ENCODE measurements at regions not wholly inside any gene's neighbourhood (a gene's known extent, or its start where the extent isn't known, plus 50 kb on each side); places are given as distances from the start of the nearest gene placed in this dataset.

DNA sequence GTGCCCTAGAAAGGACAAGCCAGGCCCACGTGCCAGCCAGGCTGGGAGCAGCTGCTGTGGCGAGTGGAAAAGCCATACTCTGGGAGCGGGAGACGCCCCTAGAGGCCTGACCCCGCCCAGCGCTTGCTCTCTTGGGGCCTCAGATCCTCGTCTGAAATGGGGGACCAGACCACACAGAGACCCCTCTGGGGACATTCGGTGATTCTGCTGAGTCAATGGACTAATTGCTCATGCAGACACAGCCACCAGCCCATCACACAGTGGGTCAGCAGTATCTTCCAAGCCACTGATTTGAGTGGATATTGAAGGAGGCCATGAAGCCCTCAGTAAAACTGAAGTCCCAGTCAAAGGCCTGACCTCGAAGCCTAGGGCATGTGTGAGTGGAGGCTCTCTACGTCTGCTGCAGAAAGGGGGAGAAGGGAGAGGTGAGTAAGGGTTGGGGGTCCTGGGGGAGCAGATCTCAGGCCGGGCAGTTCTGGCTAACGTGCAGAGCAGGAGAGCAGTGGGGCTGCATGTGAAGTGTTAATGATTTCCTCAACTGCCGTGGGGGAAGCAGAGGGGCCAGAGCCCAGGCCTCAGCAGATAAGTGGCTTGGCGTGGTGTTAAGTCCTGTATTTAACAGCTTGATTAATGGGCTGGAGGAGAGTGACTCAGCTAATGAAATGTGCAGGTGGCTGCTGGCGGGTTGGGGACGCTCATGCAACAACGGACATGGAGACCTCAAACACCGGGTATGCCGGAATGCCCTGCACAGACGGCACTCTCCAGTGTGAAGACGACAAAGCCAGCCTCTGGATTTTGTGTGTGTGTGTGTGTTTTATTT, 104.4 kb upstream of the TWIST2 start:
- DNase-seq = no peak
- Histone ChIP-seq H3K27ac (no peak overlapping the region), H3K27me3 (replicated peaks in 1 of 7) (peaks cover 0 to 73% (median 0%) of the 10 kb centered on the region in 7 donors), H3K4me1 (no peaks in the 10 kb centered on the region), H3K9me3 (no peaks in the 10 kb centered on the region), H3K4me3 (no peak overlapping the region), H3K36me3 (no peaks in the 10 kb centered on the region)
- intact Hi-C loops (cut with DNase I; ENCODE audit: low total_unique reads) = no loop called here
- 37 to 47% (median 44%) methylated on average over 18 to 21 of the region's 21 CpGs for WGBS, 5 donors
- TF ChIP-seq, protein P1, sequence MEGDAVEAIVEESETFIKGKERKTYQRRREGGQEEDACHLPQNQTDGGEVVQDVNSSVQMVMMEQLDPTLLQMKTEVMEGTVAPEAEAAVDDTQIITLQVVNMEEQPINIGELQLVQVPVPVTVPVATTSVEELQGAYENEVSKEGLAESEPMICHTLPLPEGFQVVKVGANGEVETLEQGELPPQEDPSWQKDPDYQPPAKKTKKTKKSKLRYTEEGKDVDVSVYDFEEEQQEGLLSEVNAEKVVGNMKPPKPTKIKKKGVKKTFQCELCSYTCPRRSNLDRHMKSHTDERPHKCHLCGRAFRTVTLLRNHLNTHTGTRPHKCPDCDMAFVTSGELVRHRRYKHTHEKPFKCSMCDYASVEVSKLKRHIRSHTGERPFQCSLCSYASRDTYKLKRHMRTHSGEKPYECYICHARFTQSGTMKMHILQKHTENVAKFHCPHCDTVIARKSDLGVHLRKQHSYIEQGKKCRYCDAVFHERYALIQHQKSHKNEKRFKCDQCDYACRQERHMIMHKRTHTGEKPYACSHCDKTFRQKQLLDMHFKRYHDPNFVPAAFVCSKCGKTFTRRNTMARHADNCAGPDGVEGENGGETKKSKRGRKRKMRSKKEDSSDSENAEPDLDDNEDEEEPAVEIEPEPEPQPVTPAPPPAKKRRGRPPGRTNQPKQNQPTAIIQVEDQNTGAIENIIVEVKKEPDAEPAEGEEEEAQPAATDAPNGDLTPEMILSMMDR (IDR thresholded peaks at IDR 0.05 in 8 of 11, conservative IDR thresholded peaks at IDR 0.05 in 3 of 11) = no peak
- no peak for TF ChIP-seq POLR2A (IDR thresholded peaks at IDR 0.05)

DNA sequence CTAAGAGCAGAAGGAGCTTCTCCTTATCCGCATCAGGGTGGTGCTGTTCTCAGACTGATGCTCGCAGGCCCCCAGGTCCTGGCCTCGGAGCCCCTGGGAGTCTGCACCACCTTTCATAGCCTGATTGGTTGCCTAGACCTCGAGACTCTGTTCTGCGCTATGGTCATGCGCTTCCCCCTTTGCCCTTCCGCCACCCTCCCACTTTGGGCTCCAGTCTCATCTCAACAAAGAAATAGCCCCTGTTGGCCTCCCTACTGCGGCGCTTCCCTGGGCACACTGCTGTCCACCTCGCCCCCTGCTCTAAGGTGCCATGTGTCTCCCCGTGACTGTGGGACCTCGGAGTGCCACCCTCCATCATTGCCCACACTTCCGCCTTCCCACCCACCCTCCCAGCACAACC, 102.9 kb upstream of the TWIST2 start:
- intact Hi-C loops (cut with DNase I; ENCODE audit: low total_unique reads) = no loop called here
- no peak for DNase-seq

DNA sequence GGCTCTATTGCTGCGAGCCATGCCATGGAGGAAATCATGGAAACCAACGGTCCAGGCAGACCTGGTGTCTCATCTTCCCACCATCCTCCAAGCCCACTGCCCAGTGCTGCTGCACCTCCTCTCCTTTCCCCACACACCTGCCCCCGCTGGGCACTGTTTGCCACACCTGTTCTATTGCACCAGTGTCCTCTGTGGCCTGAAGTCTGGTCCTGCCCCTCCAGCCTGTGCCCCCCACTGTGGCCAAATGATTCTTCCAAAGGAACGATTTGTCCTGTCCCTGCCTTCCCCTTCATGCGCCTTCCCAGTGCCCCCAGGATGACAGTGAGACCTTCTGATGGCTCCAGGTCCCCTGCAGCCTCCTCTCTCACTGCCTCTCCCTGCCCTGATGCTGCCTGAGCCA, 101.9 kb upstream of the TWIST2 start:
- peaks cover 0 to 22% (median 17%) of the 10 kb centered on the region in 8 donors for H3K9me3 ChIP-seq
- intact Hi-C loops (cut with DNase I; ENCODE audit: low total_unique reads) = no loop called here
- WGBS, 5 donors = 75 to 89% (median 83%) methylated on average over 5 of the region's 5 CpGs
- H3K36me3 ChIP-seq = no peaks in the 10 kb centered on the region
- H3K4me3 ChIP-seq = no peak overlapping the region
- H3K27me3 ChIP-seq (replicated peaks in 1 of 7) = peaks cover 0 to 53% (median 0%) of the 10 kb centered on the region in 7 donors
- no peak for TF ChIP-seq POLR2AphosphoS5 (IDR thresholded peaks at IDR 0.05)
- TF ChIP-seq POLR2A (IDR thresholded peaks at IDR 0.05) = no peak
- TF ChIP-seq, protein P1 (IDR thresholded peaks at IDR 0.05 in 8 of 11, conservative IDR thresholded peaks at IDR 0.05 in 3 of 11) = no peak
- no peak overlapping the region for H3K27ac ChIP-seq
- no peaks in the 10 kb centered on the region for H3K4me1 ChIP-seq
- no peak for DNase-seq

More for the DNA sequence above, 102.9 kb upstream of the TWIST2 start:
- TF ChIP-seq POLR2A (IDR thresholded peaks at IDR 0.05) = no peak
- Histone ChIP-seq H3K36me3 (no peaks in the 10 kb centered on the region), H3K4me1 (no peaks in the 10 kb centered on the region), H3K27me3 (replicated peaks in 1 of 7) (peaks cover 0 to 63% (median 0%) of the 10 kb centered on the region in 7 donors), H3K9me3 (peaks cover 0 to 11% (median 7%) of the 10 kb centered on the region in 8 donors), H3K27ac (no peak overlapping the region), H3K4me3 (no peak overlapping the region)
- 77 to 90% (median 81%) methylated on average over 13 of the region's 13 CpGs for WGBS, 5 donors

DNA sequence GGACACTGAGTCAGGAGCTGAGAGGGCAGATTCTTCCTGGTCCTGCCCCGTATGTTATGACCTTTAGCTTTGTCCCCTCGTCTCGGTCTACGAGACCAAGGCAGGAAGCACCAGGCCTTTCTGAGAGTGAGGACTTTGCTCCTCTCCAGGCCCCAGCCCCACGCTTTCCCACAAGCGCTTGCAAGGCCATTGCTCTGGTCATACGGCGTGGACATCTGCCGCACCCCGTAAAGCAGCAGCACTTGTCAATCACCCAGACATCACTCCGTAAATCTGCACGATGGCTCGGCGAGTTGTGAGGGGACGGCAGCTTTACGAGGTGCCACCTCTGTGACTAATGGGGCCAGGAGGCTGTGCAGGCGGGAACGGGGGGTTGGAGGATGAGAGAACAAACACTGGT, 100.8 kb upstream of the TWIST2 start:
- WGBS, 5 donors = 76 to 93% (median 92%) methylated on average over 18 of the region's 18 CpGs
- intact Hi-C loops (cut with DNase I; ENCODE audit: low total_unique reads) = no loop called here
- DNase-seq = no peak
- no peak overlapping the region for H3K4me3 ChIP-seq
- no peak overlapping the region for H3K27ac ChIP-seq
- no peaks in the 10 kb centered on the region for H3K4me1 ChIP-seq
- H3K36me3 ChIP-seq = no peaks in the 10 kb centered on the region
- no peak for TF ChIP-seq POLR2A (IDR thresholded peaks at IDR 0.05)
- TF ChIP-seq, protein P1 (IDR thresholded peaks at IDR 0.05 in 8 of 11, conservative IDR thresholded peaks at IDR 0.05 in 3 of 11) = no peak
- TF ChIP-seq POLR2AphosphoS5 (IDR thresholded peaks at IDR 0.05) = no peak
- peaks cover 0 to 29% (median 19%) of the 10 kb centered on the region in 8 donors for H3K9me3 ChIP-seq
- H3K27me3 ChIP-seq (replicated peaks in 1 of 7) = peaks cover 0 to 41% (median 0%) of the 10 kb centered on the region in 7 donors

Measured in spleen (tissue), 11 donors.